ENCODE measurements at regions not wholly inside any gene's neighbourhood (a gene's known extent, or its start where the extent isn't known, plus 50 kb on each side); places are given as distances from the start of the nearest gene placed in this dataset.

GRCh38 chr16:9148374-9149015 is 57.1 kb downstream of the HAPSTR1 start:
- TF ChIP-seq CEBPB (IDR thresholded peaks at IDR 0.05) (no peak), RAD21 (IDR thresholded peaks at IDR 0.05; ENCODE audit: low read depth) (no peak), MAX (IDR thresholded peaks at IDR 0.05) (no peak), CREB1 (IDR thresholded peaks at IDR 0.05; ENCODE audit: low read depth) (no peak), USF1 (IDR thresholded peaks at IDR 0.05) (no peak), EP300 (IDR thresholded peaks at IDR 0.05; ENCODE audit: borderline replicate concordance) (no peak), EGR1 (IDR thresholded peaks at IDR 0.05) (no peak), REST (IDR thresholded peaks at IDR 0.05; ENCODE audit: low read depth) (no peak), FOXM1 (IDR thresholded peaks at IDR 0.05; ENCODE audit: borderline replicate concordance, low read depth) (no peak), TAF1 (IDR thresholded peaks at IDR 0.05; ENCODE audit: low read depth) (no peak), YY1 (IDR thresholded peaks at IDR 0.05; ENCODE audit: low read depth) (no peak), TEAD4 (IDR thresholded peaks at IDR 0.05) (no peak), NFIC (IDR thresholded peaks at IDR 0.05) (no peak)

Data from Ishikawa (cell line).